Amniotic epithelial cell (primary cell): ENCODE measurements at regions not wholly inside any gene's neighbourhood (a gene's known extent, or its start where the extent isn't known, plus 50 kb on each side); places are given as distances from the start of the nearest gene placed in this dataset.
"Not testable (repeated sequence)": the region's sequence is repeated elsewhere in the genome, so short reads cannot be mapped to it uniquely, and the experiment has no call there.

Experiments used
- DNase-seq: peaks from one replicate; pipeline ENCODE4 v3.0.0-alpha.2; 2010; ENCODE audit warnings: low read depth

GRCh38 chr20:23299673-23300050 lies 50.9 kb upstream of the NXT1 start:
- DNase-seq = no peak

GRCh38 chr20:23298926-23299672 lies 51.5 kb upstream of the NXT1 start:
- DNase-seq = no peak

DNA sequence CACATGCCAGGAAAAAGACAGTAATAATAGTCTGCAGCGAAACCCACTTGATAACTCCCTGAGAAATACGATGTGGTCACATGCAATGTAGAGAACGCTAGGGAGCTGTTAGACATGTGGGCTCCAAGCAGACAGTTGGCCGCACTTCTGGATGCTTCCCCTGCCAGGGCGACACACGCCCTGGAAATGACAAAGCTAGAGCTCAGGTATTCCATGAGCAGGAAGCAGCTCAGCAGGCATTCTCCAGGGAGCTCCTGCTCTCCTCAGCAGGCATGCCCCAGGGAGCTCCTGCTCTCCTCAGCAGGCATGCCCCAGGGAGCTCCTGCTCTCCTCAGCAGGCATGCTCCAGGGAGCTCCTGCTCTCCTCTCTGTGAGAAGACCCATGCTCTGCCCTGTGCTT lies 52.4 kb upstream of the NXT1 start:
- DNase-seq = no peak

GRCh38 chr20:23296841-23297701 lies 53.5 kb upstream of the NXT1 start:
- peak; percentile 38 for DNase-seq

- no peak for DNase-seq
Measured at GRCh38 chr20:23295934-23296333, 54.7 kb upstream of the NXT1 start.

DNA sequence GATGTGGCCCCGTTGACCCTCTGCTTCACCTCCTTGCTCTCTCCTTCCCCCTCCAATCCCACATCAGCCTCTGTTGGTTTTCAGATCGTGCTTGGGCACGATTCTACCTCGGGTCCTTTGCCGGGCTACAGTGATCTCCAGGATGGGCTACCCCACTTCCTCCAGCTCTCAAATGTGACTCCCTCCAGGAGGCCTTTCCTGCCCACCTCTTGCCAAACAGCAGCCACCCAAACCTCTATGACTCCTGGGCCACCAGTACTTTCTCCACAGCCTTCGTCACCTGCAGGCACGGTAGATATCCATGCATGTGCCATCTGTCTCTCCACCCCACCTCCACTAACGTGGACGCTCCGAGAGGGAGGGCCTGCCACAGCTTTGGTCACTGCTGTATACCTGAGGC lies 55.9 kb upstream of the NXT1 start:
- no peak for DNase-seq

- DNase-seq = no peak
Measured at GRCh38 chr20:23294166-23294565, 56.4 kb upstream of the NXT1 start.

DNA sequence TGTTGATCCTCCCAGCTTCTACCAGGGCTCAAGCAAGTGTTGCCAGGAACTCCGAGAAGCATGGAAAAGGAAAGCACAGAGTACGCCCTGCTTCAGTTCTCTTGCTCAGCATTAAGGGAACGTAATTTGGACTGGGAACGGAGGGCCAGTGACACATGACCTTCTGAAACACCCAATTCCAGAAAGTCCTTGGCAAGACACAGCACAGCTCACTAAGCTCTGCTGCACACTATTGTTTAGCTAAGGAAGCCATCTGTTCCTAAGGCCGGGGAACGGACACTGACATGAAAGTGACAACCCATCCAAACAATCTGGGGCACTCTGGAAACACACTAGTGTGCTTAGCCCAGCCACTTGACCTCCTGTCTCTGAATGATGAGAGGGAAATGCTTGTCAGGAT lies 56.9 kb upstream of the NXT1 start:
- no peak for DNase-seq

DNA sequence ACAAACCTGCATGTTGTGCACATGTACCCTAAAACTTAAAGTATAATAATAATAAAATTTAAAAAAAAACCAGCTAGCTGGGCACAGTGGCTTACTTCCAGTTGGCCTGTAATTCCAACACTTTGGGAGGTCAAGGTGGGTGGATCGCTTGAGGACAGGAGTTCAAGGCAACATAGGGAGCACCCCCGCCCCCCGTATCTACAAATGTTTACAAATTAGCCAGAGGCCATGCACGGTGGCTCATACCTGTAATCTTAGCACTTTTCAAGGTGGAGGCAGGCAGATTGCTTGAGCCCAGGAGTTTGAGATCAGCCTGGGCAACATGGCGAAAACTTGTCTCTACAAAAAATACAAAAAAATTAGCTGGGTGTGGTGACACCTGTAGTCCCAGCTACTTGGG lies 58.3 kb upstream of the NXT1 start:
- not testable (repeated sequence) for DNase-seq

GRCh38 chr20:23291575-23292240 lies 58.9 kb upstream of the NXT1 start:
- DNase-seq = no peak

DNA sequence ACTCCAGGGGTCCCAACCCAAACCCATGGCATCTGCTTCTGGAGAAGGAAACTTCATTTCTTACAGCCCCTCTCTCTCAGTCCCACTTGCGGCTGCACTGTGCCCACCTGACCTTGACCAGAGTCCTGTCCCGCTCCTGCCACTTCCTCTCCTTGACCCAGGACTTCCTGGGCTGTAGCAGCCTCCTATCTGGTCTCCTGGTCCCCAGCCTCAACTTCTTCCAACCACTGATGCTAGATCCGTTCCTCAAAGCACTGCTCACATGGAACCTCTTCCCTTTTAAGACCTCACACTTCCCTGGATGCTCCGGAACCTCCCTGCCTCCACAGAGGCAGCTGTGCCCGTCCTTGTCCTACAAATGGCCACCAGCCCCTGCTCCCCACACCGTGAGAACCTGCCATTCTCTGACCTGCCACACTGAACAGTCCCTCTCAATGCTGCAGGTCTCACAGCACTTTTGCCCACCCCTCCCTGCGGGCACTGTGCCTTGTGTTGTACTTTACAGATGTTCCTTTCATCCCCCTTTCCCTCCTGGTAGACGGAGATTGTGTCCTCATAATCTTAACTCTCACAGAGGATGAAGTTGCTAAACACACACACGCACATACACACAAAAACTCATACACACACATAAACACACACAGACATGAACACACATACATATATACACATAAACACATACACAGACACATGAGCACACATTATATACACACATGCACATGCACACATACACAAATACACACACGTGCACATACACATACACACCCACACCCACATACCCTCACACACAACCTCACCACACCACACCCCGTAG lies 59.6 kb upstream of the NXT1 start:
- DNase-seq = no peak

GRCh38 chr20:23289724-23290395 lies 60.7 kb upstream of the NXT1 start:
- DNase-seq = no peak

DNA sequence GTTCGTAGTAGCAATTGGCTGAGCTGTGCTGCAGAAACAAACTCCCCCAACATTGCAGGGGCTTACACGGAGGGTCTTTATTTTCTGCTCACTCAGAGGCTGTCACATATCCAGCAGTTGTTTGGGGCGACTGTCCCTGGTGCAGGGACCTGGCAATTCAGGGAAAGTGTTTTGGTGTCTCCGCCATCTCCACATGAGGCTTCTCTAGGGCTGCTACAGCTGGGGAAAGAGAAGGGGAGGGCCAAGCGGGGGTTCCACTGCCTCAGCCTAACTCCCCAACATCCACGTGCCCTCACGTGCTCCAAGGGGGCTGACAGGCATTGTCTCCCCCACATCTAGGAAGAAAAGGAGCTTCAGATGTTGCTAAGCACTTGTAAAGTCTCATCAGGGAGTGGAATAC lies 61.3 kb upstream of the NXT1 start:
- DNase-seq = no peak

- DNase-seq = no peak
Measured at GRCh38 chr20:23287354-23288190, 63.0 kb upstream of the NXT1 start.

GRCh38 chr20:23286346-23286745 lies 64.2 kb upstream of the NXT1 start:
- no peak for DNase-seq

GRCh38 chr20:23285536-23285935 lies 65.1 kb upstream of the NXT1 start:
- no peak for DNase-seq

DNA sequence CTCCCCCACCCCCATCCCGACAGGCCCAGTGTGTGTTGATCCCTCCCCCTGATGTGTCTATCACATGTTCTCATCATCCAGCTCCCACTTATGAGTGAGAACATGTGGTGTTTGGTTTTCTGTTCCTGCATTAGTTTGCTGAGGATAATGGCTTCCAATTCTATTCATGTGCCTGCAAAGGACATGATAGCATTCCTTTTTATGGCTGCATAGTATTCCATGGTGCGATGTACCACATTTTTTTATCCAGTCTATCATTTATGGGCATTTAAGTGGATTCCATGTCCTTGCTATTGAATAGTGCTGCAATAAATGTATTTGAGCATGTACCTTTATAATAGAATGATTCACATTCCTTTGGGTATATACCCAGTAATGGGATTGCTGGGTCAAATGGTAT lies 66.6 kb upstream of the NXT1 start:
- no peak for DNase-seq

DNA sequence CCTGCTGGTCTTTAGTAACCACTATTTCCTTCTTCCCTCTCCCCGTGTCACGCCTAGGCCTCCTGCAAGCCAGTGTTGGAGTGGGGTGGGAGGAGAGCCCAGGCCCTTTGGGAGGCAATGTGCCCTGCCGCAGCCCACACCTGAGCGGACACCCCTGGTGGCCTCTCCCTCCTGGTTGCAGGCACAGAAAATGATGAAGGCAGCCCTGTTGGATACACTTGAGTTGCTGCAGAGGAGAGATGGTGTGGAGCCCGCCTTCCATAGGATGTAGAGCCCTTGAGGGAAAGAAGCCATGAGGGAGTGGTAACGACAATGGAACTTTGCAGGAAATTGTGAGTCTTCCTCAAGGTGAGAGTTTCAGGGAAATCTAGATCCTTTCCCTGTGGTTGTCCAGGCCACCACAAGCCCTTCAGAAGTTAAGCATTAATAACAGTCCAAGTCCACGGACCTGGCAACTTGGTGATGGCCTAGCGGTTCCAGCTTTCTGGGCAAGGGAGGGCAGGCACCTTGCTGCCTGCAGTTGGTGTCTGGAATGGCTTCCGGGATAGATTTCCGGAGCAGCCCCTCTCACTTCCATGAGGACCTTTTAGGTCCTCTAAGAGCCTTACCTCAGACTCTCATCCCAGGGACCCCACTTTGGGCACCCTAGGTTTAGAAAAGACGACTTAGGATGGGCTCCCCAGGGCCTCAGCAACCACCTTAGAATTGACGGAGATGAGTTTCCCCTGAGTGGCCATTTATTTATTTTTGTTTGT lies 67.3 kb upstream of the NXT1 start:
- no peak for DNase-seq

GRCh38 chr20:23282546-23282945 lies 68.0 kb upstream of the NXT1 start:
- no peak for DNase-seq

DNA sequence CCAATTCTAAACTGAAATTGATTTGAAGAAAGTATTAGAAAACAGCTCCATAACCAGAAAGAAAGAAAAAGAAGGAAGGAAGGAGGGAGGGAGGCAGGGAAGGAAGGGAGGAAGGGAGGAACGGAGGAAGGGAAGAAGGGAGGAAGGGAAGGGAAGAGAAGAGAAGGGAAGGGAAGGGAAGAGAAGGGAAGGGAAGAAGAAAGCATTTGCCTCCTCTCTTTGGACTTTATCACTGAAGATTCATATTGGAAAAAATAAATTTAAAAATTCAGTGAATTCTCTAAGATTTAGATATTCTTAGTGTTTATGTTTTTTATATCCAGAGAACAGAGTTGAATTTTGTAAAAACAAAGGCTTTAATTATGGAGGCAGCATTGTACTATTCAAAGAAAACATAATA lies 68.5 kb upstream of the NXT1 start:
- no peak for DNase-seq
